Suprapubic skin (tissue), 4 donors: ENCODE measurements at regions not wholly inside any gene's neighbourhood (a gene's known extent, or its start where the extent isn't known, plus 50 kb on each side); places are given as distances from the start of the nearest gene placed in this dataset.

Experiments
- CTCF ChIP-seq, 2 donors: fragments of 200-600 bp in 1 of 2; fragments of 450-650 bp in 1 of 2; sonication (generic) in 1 of 2; IDR thresholded peaks; one replicate each; pipeline ENCODE4 v1.5.1; 2016 to 2019; ENCODE audit warnings: antibody characterized with exemption in 2 of 2, mild to moderate bottlenecking in 1 of 2, moderate library complexity in 1 of 2
- EP300 ChIP-seq: sonication (generic); formaldehyde crosslinking; IDR thresholded peaks from one replicate; pipeline ENCODE4 v1.6.1; 2017; ENCODE audit warnings: antibody characterized with exemption
- POLR2A ChIP-seq, 2 donors: fragments of 450-650 bp; IDR thresholded peaks; one replicate each; pipeline ENCODE4 v1.6.1; 2017; ENCODE audit warnings: antibody characterized with exemption in 2 of 2, mild to moderate bottlenecking in 2 of 2, moderate library complexity in 2 of 2
- POLR2AphosphoS5 ChIP-seq, 3 donors: sonication (generic); formaldehyde crosslinking; IDR thresholded peaks; one replicate each; pipeline ENCODE4 v1.6.1; 2017; ENCODE audit warnings: antibody characterized with exemption in 3 of 3

- TF ChIP-seq POLR2AphosphoS5 (IDR thresholded peaks at IDR 0.05) (no peak), CTCF (IDR thresholded peaks at IDR 0.05) (no peak), POLR2A (IDR thresholded peaks at IDR 0.05) (no peak), EP300 (no peak)
Observed at GRCh38 chr14:43313719-43314118, 1193.4 kb downstream of the FSCB start.
